ENCODE measurements at regions not wholly inside any gene's neighbourhood (a gene's known extent, or its start where the extent isn't known, plus 50 kb on each side); places are given as distances from the start of the nearest gene placed in this dataset.
"Not testable (repeated sequence)": the region's sequence is repeated elsewhere in the genome, so short reads cannot be mapped to it uniquely, and the experiment has no call there.

GRCh38 chr16:29248306-29248939 is 158.1 kb downstream of the NPIPB11 start:
- not testable (repeated sequence) for TF ChIP-seq CTCF (conservative IDR thresholded peaks at IDR 0.05; ENCODE audit: low read length); EZH2phosphoT487 (IDR thresholded peaks at IDR 0.05; ENCODE audit: borderline replicate concordance)

All from Loucy (cell line).